ENCODE measurements at regions not wholly inside any gene's neighbourhood (a gene's known extent, or its start where the extent isn't known, plus 50 kb on each side); places are given as distances from the start of the nearest gene placed in this dataset.

GRCh38 chr1:221608835-221609320, 133.0 kb downstream of the DUSP10 start:
- TF ChIP-seq CTCF (IDR thresholded peaks at IDR 0.05; ENCODE audit: extremely low read depth in 1 of 2, insufficient read depth in 1 of 2, low read depth in 1 of 2, low read length in 2 of 2), result no peak
- no peak for TF ChIP-seq MAX (IDR thresholded peaks at IDR 0.05; ENCODE audit: insufficient read depth, insufficient read length)
- TF ChIP-seq POLR2A (IDR thresholded peaks at IDR 0.05; ENCODE audit: low read depth, low read length), result no peak
- TF ChIP-seq POLR2AphosphoS5 (IDR thresholded peaks at IDR 0.05; ENCODE audit: insufficient read depth, low read depth, low read length), result no peak
- no peak for TF ChIP-seq EZH2 (IDR thresholded peaks at IDR 0.05; ENCODE audit: borderline replicate concordance, low read depth, low read length, severe bottlenecking)
- TF ChIP-seq MYC (IDR thresholded peaks at IDR 0.05; ENCODE audit: low read depth, low read length), result no peak
- TF ChIP-seq GATA2 (IDR thresholded peaks at IDR 0.05; ENCODE audit: insufficient read depth, insufficient read length, low read depth, low read length), result no peak
- no peak for TF ChIP-seq FOS (IDR thresholded peaks at IDR 0.05; ENCODE audit: borderline replicate concordance, insufficient read depth, low read length)
